ENCODE measurements at regions not wholly inside any gene's neighbourhood (a gene's known extent, or its start where the extent isn't known, plus 50 kb on each side); places are given as distances from the start of the nearest gene placed in this dataset.

DNA sequence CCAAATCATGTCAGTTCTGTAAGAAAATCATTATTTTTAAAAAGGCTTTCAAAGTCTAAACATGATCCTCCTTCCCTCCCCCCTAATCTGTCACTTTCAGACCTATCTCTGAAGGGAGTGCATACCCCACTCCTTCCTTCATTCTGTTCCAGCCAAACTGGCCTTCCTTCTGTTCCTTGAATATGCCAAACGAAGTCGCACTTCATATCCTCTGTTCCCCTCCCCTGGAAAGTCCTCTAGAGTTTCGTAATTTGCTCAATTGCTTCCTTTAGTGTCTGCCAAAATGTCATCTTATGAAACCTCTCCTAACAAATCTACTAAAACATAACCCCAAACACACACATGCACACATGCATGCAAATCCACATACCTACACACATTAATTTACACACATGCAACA lies 69.5 kb upstream of the TUSC7 start:
- no peak for DNase-seq

DNA sequence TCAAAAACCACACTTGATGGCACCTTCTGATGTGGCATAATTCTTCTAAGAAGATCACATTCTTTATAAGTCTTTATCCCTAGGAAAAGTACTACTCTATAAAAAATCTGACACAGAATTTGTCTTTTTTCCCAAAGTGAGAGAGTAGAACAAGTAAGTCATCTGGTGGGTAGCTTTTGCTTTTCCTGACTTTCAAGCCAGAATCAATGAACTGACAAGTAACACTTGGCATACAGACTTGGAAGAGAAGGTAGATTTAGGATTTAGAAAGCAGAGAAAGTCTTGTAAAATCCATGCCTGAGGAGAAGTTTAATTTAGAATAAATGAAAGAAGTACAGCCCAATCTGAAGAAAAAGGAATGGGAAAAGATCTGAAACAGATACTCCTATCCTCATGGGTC lies 66.6 kb upstream of the TUSC7 start:
- DNase-seq, result no peak

DNA sequence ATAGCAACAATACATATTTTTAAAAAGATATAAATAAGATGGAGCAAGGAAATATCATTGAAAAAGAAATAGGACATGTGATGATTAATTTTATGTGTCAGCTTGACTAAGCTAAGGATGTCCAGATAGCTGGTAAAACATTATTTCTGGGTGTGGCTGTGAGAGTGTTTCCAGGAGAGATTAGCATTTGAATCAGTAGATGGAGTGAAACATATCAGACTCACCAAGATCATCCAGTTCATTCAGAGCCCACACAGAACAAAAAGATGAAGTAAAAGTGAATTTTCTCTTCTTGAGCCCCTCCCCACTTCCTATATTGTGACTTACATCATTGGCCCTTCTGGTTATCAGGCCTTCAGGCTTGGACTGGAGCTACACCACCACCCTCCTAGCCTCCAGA lies 61.6 kb upstream of the TUSC7 start:
- no peak for DNase-seq

Measured in NCI-H82 (cell line).